ENCODE measurements at regions not wholly inside any gene's neighbourhood (a gene's known extent, or its start where the extent isn't known, plus 50 kb on each side); places are given as distances from the start of the nearest gene placed in this dataset.
A peak's percentile ranks its signal among the peaks of the same experiment; 100 is the strongest.
"Not testable (repeated sequence)": the region's sequence is repeated elsewhere in the genome, so short reads cannot be mapped to it uniquely, and the experiment has no call there.

DNA sequence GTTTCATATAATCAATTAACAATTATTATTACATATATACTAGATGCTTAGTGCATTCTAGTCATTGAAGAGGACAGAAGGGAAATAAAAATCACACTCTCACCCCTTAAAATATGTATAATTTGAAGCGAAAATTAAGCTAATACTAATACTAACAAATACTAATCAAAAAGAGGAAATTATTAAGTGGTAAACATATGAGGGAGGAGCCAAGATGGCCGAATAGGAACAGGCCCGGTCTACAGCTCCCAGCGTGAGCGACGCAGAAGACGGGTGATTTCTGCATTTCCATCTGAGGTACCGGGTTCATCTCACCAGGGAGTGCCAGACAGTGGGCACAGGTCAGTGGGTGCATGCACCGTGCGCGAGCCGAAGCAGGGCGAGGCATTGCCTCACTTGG lies 344.2 kb downstream of the RAP2B start:
- not testable (repeated sequence) for H3K9me3 ChIP-seq (ENCODE audit: control insufficient read depth, low read length); H3K27me3 ChIP-seq (replicated peaks; ENCODE audit: control insufficient read depth, insufficient read depth, low read length); H3K36me3 ChIP-seq (ENCODE audit: control insufficient read depth, insufficient read depth, low read length, severe bottlenecking); H3K4me1 ChIP-seq (ENCODE audit: control insufficient read depth, insufficient read depth, low read length); H3K9ac ChIP-seq (ENCODE audit: low read length); H3K4me3 ChIP-seq (ENCODE audit: low read length); DNase-seq (ENCODE audit: low read depth)

- not testable (repeated sequence) for DNase-seq (ENCODE audit: low read depth); H3K9me3 ChIP-seq (ENCODE audit: control insufficient read depth, low read length)
These were observed 344.7 kb downstream of the RAP2B start for GRCh38 chr3:153506686-153507085.

GRCh38 chr3:153513236-153513635 lies 351.2 kb downstream of the RAP2B start:
- Histone ChIP-seq H3K27me3 (replicated peaks; ENCODE audit: control insufficient read depth, insufficient read depth, low read length) (no peaks in the 10 kb centered on the region), H3K36me3 (ENCODE audit: control insufficient read depth, insufficient read depth, low read length, severe bottlenecking) (no peaks in the 10 kb centered on the region), H3K4me1 (ENCODE audit: control insufficient read depth, insufficient read depth, low read length) (no peaks in the 10 kb centered on the region), H3K9me3 (ENCODE audit: control insufficient read depth, low read length) (no peaks in the 10 kb centered on the region), H3K4me3 (ENCODE audit: low read length) (no peak overlapping the region), H3K9ac (ENCODE audit: low read length) (no peak overlapping the region)
- DNase-seq (ENCODE audit: low read depth), result peak; percentile 17

More at GRCh38 chr3:153506686-153507085, 344.7 kb downstream of the RAP2B start:
- not testable (repeated sequence) for H3K4me1 ChIP-seq (ENCODE audit: control insufficient read depth, insufficient read depth, low read length); H3K9ac ChIP-seq (ENCODE audit: low read length); H3K4me3 ChIP-seq (ENCODE audit: low read length); H3K36me3 ChIP-seq (ENCODE audit: control insufficient read depth, insufficient read depth, low read length, severe bottlenecking); H3K27me3 ChIP-seq (replicated peaks; ENCODE audit: control insufficient read depth, insufficient read depth, low read length)

GRCh38 chr3:153528473-153528872 lies 366.4 kb downstream of the RAP2B start:
- H3K9me3 ChIP-seq (ENCODE audit: control insufficient read depth, low read length), result peaks cover 11% of the 10 kb centered on the region
- H3K4me3 ChIP-seq (ENCODE audit: low read length), result no peak overlapping the region
- H3K9ac ChIP-seq (ENCODE audit: low read length), result no peak overlapping the region
- H3K4me1 ChIP-seq (ENCODE audit: control insufficient read depth, insufficient read depth, low read length), result no peaks in the 10 kb centered on the region
- no peak for DNase-seq (ENCODE audit: low read depth)
- H3K36me3 ChIP-seq (ENCODE audit: control insufficient read depth, insufficient read depth, low read length, severe bottlenecking), result no peaks in the 10 kb centered on the region
- H3K27me3 ChIP-seq (replicated peaks; ENCODE audit: control insufficient read depth, insufficient read depth, low read length), result no peaks in the 10 kb centered on the region

DNA sequence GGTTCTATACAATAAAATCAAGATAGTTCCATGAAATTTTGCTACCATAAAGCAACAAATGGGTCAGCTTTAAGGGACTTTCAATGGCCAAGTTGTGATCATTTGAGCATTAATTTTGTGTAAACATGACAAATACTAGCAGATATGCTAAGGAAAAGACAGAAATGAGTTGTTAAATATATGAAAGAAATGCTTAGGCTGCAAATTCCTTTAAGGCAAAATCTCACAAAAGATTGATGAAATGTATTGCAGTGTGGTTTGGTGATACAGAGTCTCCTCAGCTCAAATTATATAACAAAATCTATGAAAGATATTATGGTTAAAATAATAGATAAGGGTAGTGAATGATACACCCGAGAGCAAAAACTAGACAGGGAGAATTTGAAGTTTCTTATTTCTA lies 377.2 kb downstream of the RAP2B start:
- no peak overlapping the region for H3K9ac ChIP-seq (ENCODE audit: low read length)
- peaks cover 3% of the 10 kb centered on the region for H3K9me3 ChIP-seq (ENCODE audit: control insufficient read depth, low read length)
- no peak for DNase-seq (ENCODE audit: low read depth)
- no peak overlapping the region for H3K4me3 ChIP-seq (ENCODE audit: low read length)
- H3K36me3 ChIP-seq (ENCODE audit: control insufficient read depth, insufficient read depth, low read length, severe bottlenecking), result no peaks in the 10 kb centered on the region
- no peaks in the 10 kb centered on the region for H3K4me1 ChIP-seq (ENCODE audit: control insufficient read depth, insufficient read depth, low read length)
- H3K27me3 ChIP-seq (replicated peaks; ENCODE audit: control insufficient read depth, insufficient read depth, low read length), result no peaks in the 10 kb centered on the region

- DNase-seq (ENCODE audit: low read depth), result no peak
- no peak overlapping the region for H3K4me3 ChIP-seq (ENCODE audit: low read length)
- H3K27me3 ChIP-seq (replicated peaks; ENCODE audit: control insufficient read depth, insufficient read depth, low read length), result no peaks in the 10 kb centered on the region
- no peaks in the 10 kb centered on the region for H3K36me3 ChIP-seq (ENCODE audit: control insufficient read depth, insufficient read depth, low read length, severe bottlenecking)
- H3K9ac ChIP-seq (ENCODE audit: low read length), result no peak overlapping the region
- H3K4me1 ChIP-seq (ENCODE audit: control insufficient read depth, insufficient read depth, low read length), result no peaks in the 10 kb centered on the region
- no peaks in the 10 kb centered on the region for H3K9me3 ChIP-seq (ENCODE audit: control insufficient read depth, low read length)
These were observed 383.4 kb downstream of the RAP2B start for GRCh38 chr3:153545471-153545870.

- Histone ChIP-seq H3K9me3 (ENCODE audit: control insufficient read depth, low read length) (no peaks in the 10 kb centered on the region), H3K4me3 (ENCODE audit: low read length) (no peak overlapping the region), H3K9ac (ENCODE audit: low read length) (no peak overlapping the region), H3K36me3 (ENCODE audit: control insufficient read depth, insufficient read depth, low read length, severe bottlenecking) (no peaks in the 10 kb centered on the region), H3K4me1 (ENCODE audit: control insufficient read depth, insufficient read depth, low read length) (no peaks in the 10 kb centered on the region), H3K27me3 (replicated peaks; ENCODE audit: control insufficient read depth, insufficient read depth, low read length) (no peaks in the 10 kb centered on the region)
- no peak for DNase-seq (ENCODE audit: low read depth)
These were observed 385.9 kb downstream of the RAP2B start for GRCh38 chr3:153547970-153548369.

GRCh38 chr3:153549686-153550085 lies 387.7 kb downstream of the RAP2B start:
- not testable (repeated sequence) for H3K4me3 ChIP-seq (ENCODE audit: low read length); H3K36me3 ChIP-seq (ENCODE audit: control insufficient read depth, insufficient read depth, low read length, severe bottlenecking); H3K4me1 ChIP-seq (ENCODE audit: control insufficient read depth, insufficient read depth, low read length); H3K9me3 ChIP-seq (ENCODE audit: control insufficient read depth, low read length); H3K27me3 ChIP-seq (replicated peaks; ENCODE audit: control insufficient read depth, insufficient read depth, low read length); H3K9ac ChIP-seq (ENCODE audit: low read length); DNase-seq (ENCODE audit: low read depth)

DNA sequence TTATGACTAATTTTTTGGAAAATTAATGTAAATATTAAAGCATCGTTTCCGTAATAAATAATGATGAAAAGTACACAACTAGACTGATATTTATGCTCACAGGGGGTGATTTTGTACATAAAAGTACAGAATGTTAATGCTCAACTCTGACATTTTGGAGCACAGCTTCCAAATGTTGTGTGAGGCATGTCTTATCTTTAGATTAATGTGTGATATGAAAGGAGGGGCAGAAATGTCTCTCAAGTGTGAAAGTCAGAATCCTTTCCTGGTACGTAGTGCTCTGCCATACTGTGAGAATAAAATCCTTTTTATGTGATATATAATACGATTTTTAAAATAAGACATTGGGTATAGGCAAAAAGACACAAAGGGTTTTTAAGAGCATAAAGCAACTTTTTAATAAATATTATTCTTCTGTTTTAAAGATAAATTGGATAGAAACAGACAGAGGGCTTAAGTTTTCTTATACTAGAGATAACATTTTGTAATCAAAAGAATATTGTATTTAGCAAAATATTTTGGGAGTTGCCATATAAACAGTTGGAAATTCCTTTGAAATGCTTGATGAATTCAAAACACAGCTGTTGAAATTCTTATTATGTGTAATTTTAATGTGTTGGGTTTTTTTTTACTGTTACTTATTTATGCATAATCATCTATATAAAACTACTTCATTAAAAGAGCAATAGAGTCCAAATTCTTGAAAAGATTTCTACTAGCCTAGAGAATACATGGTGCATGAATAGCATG lies 389.7 kb downstream of the RAP2B start:
- no peaks in the 10 kb centered on the region for H3K36me3 ChIP-seq (ENCODE audit: control insufficient read depth, insufficient read depth, low read length, severe bottlenecking)
- H3K4me1 ChIP-seq (ENCODE audit: control insufficient read depth, insufficient read depth, low read length), result no peaks in the 10 kb centered on the region
- DNase-seq (ENCODE audit: low read depth), result no peak

GRCh38 chr3:153552887-153553604 lies 391.0 kb downstream of the RAP2B start:
- Histone ChIP-seq H3K4me3 (ENCODE audit: low read length) (no peak overlapping the region), H3K4me1 (ENCODE audit: control insufficient read depth, insufficient read depth, low read length) (no peaks in the 10 kb centered on the region), H3K36me3 (ENCODE audit: control insufficient read depth, insufficient read depth, low read length, severe bottlenecking) (no peaks in the 10 kb centered on the region), H3K9ac (ENCODE audit: low read length) (no peak overlapping the region), H3K9me3 (ENCODE audit: control insufficient read depth, low read length) (no peaks in the 10 kb centered on the region), H3K27me3 (replicated peaks; ENCODE audit: control insufficient read depth, insufficient read depth, low read length) (no peaks in the 10 kb centered on the region)
- DNase-seq (ENCODE audit: low read depth), result no peak

More for the DNA sequence above, 389.7 kb downstream of the RAP2B start:
- Histone ChIP-seq H3K27me3 (replicated peaks; ENCODE audit: control insufficient read depth, insufficient read depth, low read length) (no peaks in the 10 kb centered on the region), H3K9me3 (ENCODE audit: control insufficient read depth, low read length) (no peaks in the 10 kb centered on the region), H3K4me3 (ENCODE audit: low read length) (no peak overlapping the region), H3K9ac (ENCODE audit: low read length) (no peak overlapping the region)

DNA sequence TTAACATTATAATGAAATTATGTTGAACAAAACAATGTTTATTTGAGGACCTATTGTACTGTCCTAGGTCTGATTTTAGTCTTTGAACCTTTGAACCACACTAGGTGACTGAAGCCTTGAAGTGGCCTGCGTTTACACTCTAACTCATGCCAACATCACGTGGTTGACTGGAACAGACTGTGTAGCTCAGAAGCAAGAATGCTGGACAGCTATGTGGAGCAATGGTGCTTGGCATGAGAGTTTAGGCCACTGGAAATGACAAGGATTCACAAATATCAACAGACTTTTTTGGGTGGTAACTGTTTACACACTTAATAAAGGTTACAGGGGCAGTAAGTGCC lies 391.5 kb downstream of the RAP2B start:
- Histone ChIP-seq H3K4me1 (ENCODE audit: control insufficient read depth, insufficient read depth, low read length) (no peaks in the 10 kb centered on the region), H3K36me3 (ENCODE audit: control insufficient read depth, insufficient read depth, low read length, severe bottlenecking) (no peaks in the 10 kb centered on the region), H3K9me3 (ENCODE audit: control insufficient read depth, low read length) (peaks cover under 1% of the 10 kb centered on the region), H3K9ac (ENCODE audit: low read length) (no peak overlapping the region), H3K4me3 (ENCODE audit: low read length) (no peak overlapping the region), H3K27me3 (replicated peaks; ENCODE audit: control insufficient read depth, insufficient read depth, low read length) (no peaks in the 10 kb centered on the region)
- DNase-seq (ENCODE audit: low read depth), result no peak

Measured in adipocyte (in vitro differentiated cells).